Sigmoid colon (tissue), 4 donors: ENCODE measurements at regions not wholly inside any gene's neighbourhood (a gene's known extent, or its start where the extent isn't known, plus 50 kb on each side); places are given as distances from the start of the nearest gene placed in this dataset.

Experiments used
- EP300 ChIP-seq, 4 donors: sonication (generic); formaldehyde crosslinking; IDR thresholded peaks; one replicate each; pipeline ENCODE4 v1.6.1; 2017; ENCODE audit warnings: antibody characterized with exemption in 4 of 4
- POLR2A ChIP-seq, 2 donors: fragments of 450-650 bp; IDR thresholded peaks; one replicate each; pipeline ENCODE4 v1.6.1; 2016; ENCODE audit warnings: antibody characterized with exemption in 2 of 2, mild to moderate bottlenecking in 2 of 2, moderate library complexity in 2 of 2
- POLR2AphosphoS5 ChIP-seq, 4 donors: sonication (generic); formaldehyde crosslinking; IDR thresholded peaks; one replicate each; pipeline ENCODE4 v1.6.1; 2017; ENCODE audit warnings: antibody characterized with exemption in 4 of 4
- TF ChIP-seq, protein P1 (sequence below), 4 experiments: fragments of 450-650 bp in 3 of 4; fragments of 200-600 bp in 1 of 4; IDR thresholded peaks; one replicate each; pipeline ENCODE4 v1.5.1; 2016 to 2019; ENCODE audit warnings: antibody characterized with exemption in 4 of 4, mild to moderate bottlenecking in 3 of 4, moderate library complexity in 2 of 4

DNA sequence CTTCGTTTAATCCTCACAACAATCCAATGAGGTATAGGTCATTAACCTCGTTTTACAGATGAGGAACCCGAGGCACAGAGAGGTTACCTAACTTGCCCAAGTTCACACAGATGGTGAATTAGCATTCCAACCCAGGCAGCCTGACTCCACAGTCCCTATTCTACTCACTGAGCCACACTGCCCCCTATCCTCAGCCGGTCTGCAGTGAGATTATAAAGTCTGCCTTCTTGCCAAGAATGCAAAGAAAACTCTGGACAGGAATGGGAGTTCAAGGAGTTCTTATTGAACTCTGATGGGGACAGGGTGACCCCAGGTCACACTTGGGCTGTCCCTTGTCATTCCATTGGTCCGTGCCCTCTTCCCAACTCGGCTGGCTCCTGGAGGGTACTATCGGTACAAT, 94.0 kb upstream of the KCNK12 start:
- TF ChIP-seq EP300 (IDR thresholded peaks at IDR 0.05) (no peak), POLR2A (IDR thresholded peaks at IDR 0.05) (no peak), POLR2AphosphoS5 (IDR thresholded peaks at IDR 0.05) (no peak)
- TF ChIP-seq, protein P1, sequence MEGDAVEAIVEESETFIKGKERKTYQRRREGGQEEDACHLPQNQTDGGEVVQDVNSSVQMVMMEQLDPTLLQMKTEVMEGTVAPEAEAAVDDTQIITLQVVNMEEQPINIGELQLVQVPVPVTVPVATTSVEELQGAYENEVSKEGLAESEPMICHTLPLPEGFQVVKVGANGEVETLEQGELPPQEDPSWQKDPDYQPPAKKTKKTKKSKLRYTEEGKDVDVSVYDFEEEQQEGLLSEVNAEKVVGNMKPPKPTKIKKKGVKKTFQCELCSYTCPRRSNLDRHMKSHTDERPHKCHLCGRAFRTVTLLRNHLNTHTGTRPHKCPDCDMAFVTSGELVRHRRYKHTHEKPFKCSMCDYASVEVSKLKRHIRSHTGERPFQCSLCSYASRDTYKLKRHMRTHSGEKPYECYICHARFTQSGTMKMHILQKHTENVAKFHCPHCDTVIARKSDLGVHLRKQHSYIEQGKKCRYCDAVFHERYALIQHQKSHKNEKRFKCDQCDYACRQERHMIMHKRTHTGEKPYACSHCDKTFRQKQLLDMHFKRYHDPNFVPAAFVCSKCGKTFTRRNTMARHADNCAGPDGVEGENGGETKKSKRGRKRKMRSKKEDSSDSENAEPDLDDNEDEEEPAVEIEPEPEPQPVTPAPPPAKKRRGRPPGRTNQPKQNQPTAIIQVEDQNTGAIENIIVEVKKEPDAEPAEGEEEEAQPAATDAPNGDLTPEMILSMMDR (IDR thresholded peaks at IDR 0.05), result no peak
